SJCRH30 (cell line): ENCODE measurements at regions not wholly inside any gene's neighbourhood (a gene's known extent, or its start where the extent isn't known, plus 50 kb on each side); places are given as distances from the start of the nearest gene placed in this dataset.
A peak's percentile ranks its signal among the peaks of the same experiment; 100 is the strongest.
"Not testable (repeated sequence)": the region's sequence is repeated elsewhere in the genome, so short reads cannot be mapped to it uniquely, and the experiment has no call there.

ENCODE experiments used
- DNase-seq, 2 experiments: peaks; one replicate each; pipeline ENCODE4 v3.0.0-alpha.2; 2015 to 2020
- H3K27ac ChIP-seq: fragments of 250-450 bp; sonication (Bioruptor Pico); 2 replicates; pipeline ENCODE4 v1.5.1; 2020; ENCODE audit warnings: mild to moderate bottlenecking, moderate library complexity
- H3K27me3 ChIP-seq: fragments of 250-450 bp; sonication (Bioruptor Pico); 2 replicates; pipeline ENCODE4 v1.5.1; 2020; ENCODE audit warnings: mild to moderate bottlenecking, moderate library complexity
- H3K36me3 ChIP-seq: fragments of 250-450 bp; sonication (Bioruptor Pico); 2 replicates; pipeline ENCODE4 v1.5.1; 2020; ENCODE audit warnings: mild to moderate bottlenecking, moderate library complexity
- H3K4me1 ChIP-seq: fragments of 250-450 bp; sonication (Bioruptor Pico); 2 replicates; pipeline ENCODE4 v1.5.1; 2020; ENCODE audit warnings: mild to moderate bottlenecking, moderate library complexity
- H3K4me3 ChIP-seq: fragments of 250-450 bp; sonication (Bioruptor Pico); 2 replicates; pipeline ENCODE4 v1.5.1; 2020; ENCODE audit warnings: mild to moderate bottlenecking, moderate library complexity
- H3K9me3 ChIP-seq: fragments of 250-450 bp; sonication (Bioruptor Pico); replicated peaks from 2 replicates; pipeline ENCODE4 v1.5.1; 2020; ENCODE audit warnings: mild to moderate bottlenecking, moderate library complexity

DNA sequence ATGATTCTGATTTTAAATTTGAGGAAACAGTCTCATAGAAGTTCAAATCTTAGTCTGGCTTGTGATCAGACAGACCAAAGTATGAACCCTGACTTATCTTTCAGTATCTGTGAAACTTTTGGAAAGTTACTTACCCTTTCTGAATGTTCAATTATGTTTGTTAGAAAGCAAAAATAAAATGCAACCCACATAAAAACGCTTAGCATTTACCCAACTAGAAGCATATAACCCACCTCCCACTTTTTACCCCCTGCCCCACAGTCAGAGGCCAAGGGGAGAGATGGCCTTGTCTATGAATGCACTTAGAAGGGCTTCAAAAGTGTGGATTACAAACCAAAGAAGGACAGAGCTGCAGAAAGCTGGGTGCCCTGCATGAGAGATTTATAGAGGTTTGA, 248.2 kb downstream of the SPATA31A6 start:
- H3K27me3 ChIP-seq, H3K27ac ChIP-seq, H3K9me3 ChIP-seq, DNase-seq, H3K4me1 ChIP-seq, H3K36me3 ChIP-seq, H3K4me3 ChIP-seq: not testable (repeated sequence)

- not testable (repeated sequence) for H3K27ac ChIP-seq, H3K27me3 ChIP-seq, H3K9me3 ChIP-seq, H3K36me3 ChIP-seq, H3K4me1 ChIP-seq, H3K4me3 ChIP-seq
- DNase-seq, result peak; percentile 58 to 75
Measured at GRCh38 chr9:42434844-42435714, 251.6 kb downstream of the SPATA31A6 start.

- H3K27me3 ChIP-seq, H3K9me3 ChIP-seq, H3K4me1 ChIP-seq, H3K36me3 ChIP-seq, H3K4me3 ChIP-seq: not testable (repeated sequence)
- peak overlapping the region; percentile 51; the same call in 1 of the 2 replicates for H3K27ac ChIP-seq
- peak; percentile 26 to 54 for DNase-seq
Measured at GRCh38 chr9:42435715-42436342, 252.4 kb downstream of the SPATA31A6 start.

GRCh38 chr9:42437057-42437759, 253.7 kb downstream of the SPATA31A6 start:
- not testable (repeated sequence) for DNase-seq, H3K27ac ChIP-seq, H3K36me3 ChIP-seq, H3K4me3 ChIP-seq, H3K9me3 ChIP-seq, H3K4me1 ChIP-seq, H3K27me3 ChIP-seq

GRCh38 chr9:42442680-42443079, 259.2 kb downstream of the SPATA31A6 start:
- H3K4me3 ChIP-seq, H3K27me3 ChIP-seq, H3K9me3 ChIP-seq, H3K4me1 ChIP-seq, H3K27ac ChIP-seq, DNase-seq, H3K36me3 ChIP-seq: not testable (repeated sequence)

- not testable (repeated sequence) for DNase-seq, H3K27me3 ChIP-seq, H3K4me3 ChIP-seq, H3K4me1 ChIP-seq, H3K36me3 ChIP-seq, H3K27ac ChIP-seq, H3K9me3 ChIP-seq
Measured at GRCh38 chr9:42443414-42443813, 260.0 kb downstream of the SPATA31A6 start.

GRCh38 chr9:42461436-42461835, 278.0 kb downstream of the SPATA31A6 start:
- not testable (repeated sequence) for H3K27me3 ChIP-seq, H3K9me3 ChIP-seq, DNase-seq, H3K27ac ChIP-seq, H3K36me3 ChIP-seq, H3K4me1 ChIP-seq, H3K4me3 ChIP-seq

GRCh38 chr9:42461863-42462262, 278.4 kb downstream of the SPATA31A6 start:
- H3K27me3 ChIP-seq, H3K4me1 ChIP-seq: not testable (repeated sequence)

GRCh38 chr9:42463981-42464380, 280.5 kb downstream of the SPATA31A6 start:
- H3K27me3 ChIP-seq, H3K9me3 ChIP-seq, H3K4me1 ChIP-seq, DNase-seq, H3K27ac ChIP-seq, H3K36me3 ChIP-seq, H3K4me3 ChIP-seq: not testable (repeated sequence)

More at GRCh38 chr9:42461863-42462262, 278.4 kb downstream of the SPATA31A6 start:
- DNase-seq, H3K4me3 ChIP-seq, H3K27ac ChIP-seq, H3K36me3 ChIP-seq, H3K9me3 ChIP-seq: not testable (repeated sequence)

DNA sequence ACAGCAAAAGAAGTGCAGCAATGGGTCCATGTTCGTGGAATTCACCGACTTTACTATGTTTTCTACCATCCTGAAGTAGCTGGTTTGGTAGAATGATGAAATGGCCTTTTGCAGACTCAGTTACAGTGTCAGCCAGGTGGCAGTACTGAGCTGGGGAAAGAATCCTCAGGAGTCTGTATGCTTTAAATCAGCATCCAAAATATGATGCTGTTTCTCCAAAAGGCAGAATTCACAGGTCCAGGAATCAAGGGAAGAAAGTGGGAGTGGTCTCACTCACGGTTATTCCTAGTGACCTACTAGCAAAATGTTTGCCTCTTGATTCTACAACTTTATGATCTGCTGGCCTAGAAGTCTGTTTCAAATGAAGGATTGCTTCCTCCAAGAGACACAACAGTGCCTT, 287.1 kb downstream of the SPATA31A6 start:
- H3K9me3 ChIP-seq, H3K4me1 ChIP-seq, H3K27me3 ChIP-seq, H3K27ac ChIP-seq, H3K4me3 ChIP-seq, H3K36me3 ChIP-seq: not testable (repeated sequence)
- peak in 1 of 2 experiments; percentile 3 for DNase-seq

GRCh38 chr9:42490989-42491388, 307.5 kb downstream of the SPATA31A6 start:
- DNase-seq, H3K4me3 ChIP-seq, H3K4me1 ChIP-seq: not testable (repeated sequence)

DNA sequence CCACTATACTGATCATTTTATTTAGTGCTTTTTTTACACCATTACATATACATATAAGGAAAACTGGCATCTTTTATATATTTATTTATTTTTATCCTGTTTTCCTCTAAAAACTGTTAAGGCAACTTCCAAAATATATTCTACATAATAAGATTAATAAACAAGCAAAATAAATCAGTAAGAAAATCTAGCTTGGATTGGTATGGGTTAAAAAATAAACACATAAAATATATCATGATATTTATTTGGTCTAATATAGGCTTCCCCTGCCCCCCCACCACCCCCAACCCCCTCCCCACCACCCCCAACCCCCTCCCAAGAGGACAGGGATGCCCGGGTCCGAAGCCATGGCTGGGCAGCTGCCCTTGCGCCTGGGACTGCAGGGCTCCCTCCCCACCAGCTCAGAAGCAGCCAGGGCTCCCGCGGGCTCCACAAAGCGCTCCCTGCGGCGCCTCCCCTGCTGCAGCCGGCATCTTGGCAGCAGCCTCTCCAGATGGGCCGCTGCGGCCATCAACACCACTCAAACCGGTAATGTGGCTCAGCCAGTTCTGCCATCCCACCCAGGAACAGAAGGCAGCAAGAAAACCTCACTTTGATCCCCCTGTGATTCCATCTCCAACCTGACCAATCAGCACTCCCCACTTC, 319.3 kb downstream of the SPATA31A6 start:
- not testable (repeated sequence) for H3K27me3 ChIP-seq, H3K4me1 ChIP-seq, H3K36me3 ChIP-seq, H3K4me3 ChIP-seq, H3K9me3 ChIP-seq, DNase-seq, H3K27ac ChIP-seq

More at GRCh38 chr9:42490989-42491388, 307.5 kb downstream of the SPATA31A6 start:
- H3K27ac ChIP-seq, H3K27me3 ChIP-seq, H3K36me3 ChIP-seq, H3K9me3 ChIP-seq: not testable (repeated sequence)

- not testable (repeated sequence) for H3K27ac ChIP-seq, H3K27me3 ChIP-seq, H3K4me3 ChIP-seq, H3K36me3 ChIP-seq, H3K9me3 ChIP-seq, H3K4me1 ChIP-seq
- peak in 1 of 2 experiments; percentile 5 for DNase-seq
Measured at GRCh38 chr9:42508111-42508510, 324.7 kb downstream of the SPATA31A6 start.

GRCh38 chr9:42513535-42513934, 330.1 kb downstream of the SPATA31A6 start:
- H3K4me1 ChIP-seq, H3K9me3 ChIP-seq, DNase-seq, H3K4me3 ChIP-seq, H3K27me3 ChIP-seq, H3K36me3 ChIP-seq, H3K27ac ChIP-seq: not testable (repeated sequence)
